PFSK-1 (cell line): ENCODE measurements at regions not wholly inside any gene's neighbourhood (a gene's known extent, or its start where the extent isn't known, plus 50 kb on each side); places are given as distances from the start of the nearest gene placed in this dataset.

Source experiments
- FOXP2 ChIP-seq: optimal IDR thresholded peaks from 2 replicates; pipeline ENCODE3; 2011; ENCODE audit warnings: borderline replicate concordance, control low read depth, inconsistent platforms; ENCODE audit not compliant: insufficient read depth; ENCODE audit errors: extremely low read length, extremely low read depth
- POLR2AphosphoS5 ChIP-seq: IDR thresholded peaks from 2 replicates; pipeline ENCODE4 v1.6.1; 2012; ENCODE audit warnings: low read depth, mild to moderate bottlenecking, control low read depth, low read length, moderate library complexity
- REST ChIP-seq, 2 experiments: IDR thresholded peaks; 2 replicates each; pipeline versions ENCODE4 v1.6.1 to v1.8.0; 2011 to 2012; ENCODE audit warnings: low read depth in 2 of 2, low read length in 2 of 2, control low read depth in 1 of 2, inconsistent platforms in 1 of 2, mild to moderate bottlenecking in 1 of 2, moderate library complexity in 1 of 2; ENCODE audit not compliant: insufficient read depth in 1 of 2
- SIN3A ChIP-seq: IDR thresholded peaks from 2 replicates; pipeline ENCODE4 v1.6.1; 2012; ENCODE audit warnings: mild to moderate bottlenecking, low read length, moderate library complexity, borderline replicate concordance; ENCODE audit not compliant: insufficient read depth
- TAF1 ChIP-seq: IDR thresholded peaks from 2 replicates; pipeline ENCODE4 v1.6.1; 2012; ENCODE audit warnings: low read length, control low read depth, borderline replicate concordance; ENCODE audit not compliant: insufficient read depth

- TF ChIP-seq FOXP2: no peak
- peak in 1 of 2 experiments; percentile 21; a peak in 1 of 4 replicates for TF ChIP-seq REST (IDR thresholded peaks at IDR 0.05; ENCODE audit: insufficient read depth in 1 of 2, low read depth in 2 of 2, low read length in 2 of 2)
Observed at GRCh38 chr2:18704276-18704675, 114.9 kb upstream of the NT5C1B start.

GRCh38 chr2:18703555-18703954 is 114.2 kb upstream of the NT5C1B start:
- TF ChIP-seq TAF1 (no peak), REST (IDR thresholded peaks at IDR 0.05; ENCODE audit: insufficient read depth in 1 of 2, low read depth in 2 of 2, low read length in 2 of 2) (no peak), POLR2AphosphoS5 (no peak), FOXP2 (no peak), SIN3A (no peak)

DNA sequence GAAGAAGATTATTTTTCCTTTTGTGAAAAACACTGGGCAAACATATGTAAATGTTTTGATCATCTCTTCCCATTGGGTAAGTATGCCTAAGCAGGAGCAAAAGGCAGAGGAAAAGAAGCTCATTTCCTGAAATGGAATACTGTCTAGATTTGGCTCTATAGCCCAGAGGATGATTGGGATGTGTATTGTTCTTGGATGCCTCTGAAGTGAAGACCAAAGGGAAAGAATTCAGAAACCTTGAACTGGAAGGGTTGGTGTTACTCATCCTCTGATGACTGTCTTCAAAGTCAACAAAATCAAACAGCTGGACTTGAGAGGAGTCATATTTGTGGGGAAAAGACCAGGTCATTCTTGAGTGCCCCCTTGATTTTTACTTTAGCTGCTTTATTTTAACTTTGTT is 112.6 kb upstream of the NT5C1B start:
- TF ChIP-seq REST (IDR thresholded peaks at IDR 0.05; ENCODE audit: insufficient read depth in 1 of 2, low read depth in 2 of 2, low read length in 2 of 2): no peak
- no peak for TF ChIP-seq SIN3A
- TF ChIP-seq POLR2AphosphoS5: no peak
- TF ChIP-seq FOXP2: no peak
- no peak for TF ChIP-seq TAF1

GRCh38 chr2:18701546-18701945 is 112.2 kb upstream of the NT5C1B start:
- no peak for TF ChIP-seq REST (IDR thresholded peaks at IDR 0.05; ENCODE audit: insufficient read depth in 1 of 2, low read depth in 2 of 2, low read length in 2 of 2)
- no peak for TF ChIP-seq SIN3A
- TF ChIP-seq POLR2AphosphoS5: no peak
- no peak for TF ChIP-seq TAF1
- no peak for TF ChIP-seq FOXP2

DNA sequence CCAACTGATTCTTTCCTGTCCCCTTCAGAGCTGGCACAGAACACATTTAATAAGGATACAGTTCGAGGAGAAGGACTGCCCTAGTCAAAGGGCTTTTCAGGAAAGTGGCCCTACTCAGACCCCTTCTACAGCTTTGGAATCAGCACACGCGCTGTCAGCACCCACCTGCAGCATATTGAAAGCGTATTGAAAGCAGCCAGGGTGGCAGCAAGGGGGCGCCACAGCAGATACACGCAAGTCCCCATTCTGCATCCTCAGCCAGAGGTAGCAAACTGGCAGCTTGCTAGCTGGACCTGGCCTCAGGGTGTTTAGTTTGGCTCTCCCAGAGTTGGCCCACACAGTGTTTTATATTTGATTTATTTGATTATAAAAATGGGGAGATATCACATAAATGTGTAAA is 101.0 kb upstream of the NT5C1B start:
- no peak for TF ChIP-seq REST (IDR thresholded peaks at IDR 0.05; ENCODE audit: insufficient read depth in 1 of 2, low read depth in 2 of 2, low read length in 2 of 2)
- TF ChIP-seq POLR2AphosphoS5: no peak
- no peak for TF ChIP-seq SIN3A
- TF ChIP-seq TAF1: no peak
- TF ChIP-seq FOXP2: no peak
